H9 (cell line): ENCODE measurements at regions not wholly inside any gene's neighbourhood (a gene's known extent, or its start where the extent isn't known, plus 50 kb on each side); places are given as distances from the start of the nearest gene placed in this dataset.

Experiments
- DNase-seq: peaks from one replicate; pipeline ENCODE4 v3.0.0-alpha.2; 2017
- H2AFZ ChIP-seq: one replicate; pipeline ENCODE4 v1.6.1; 2013; ENCODE audit warnings: mild to moderate bottlenecking, low read length, control low read depth, moderate library complexity
- H2AK5ac ChIP-seq: 2 replicates; pipeline ENCODE4 v1.6.1; 2013; ENCODE audit warnings: low read length, control low read depth, mixed read lengths; ENCODE audit not compliant: insufficient read length
- H2BK120ac ChIP-seq: one replicate; pipeline ENCODE4 v1.6.1; 2013; ENCODE audit warnings: low read depth, mild to moderate bottlenecking, low read length, control low read depth, inconsistent platforms; ENCODE audit not compliant: poor library complexity, severe bottlenecking
- H2BK12ac ChIP-seq: 2 replicates; pipeline ENCODE4 v1.6.1; 2013; ENCODE audit warnings: low read length, control low read depth, mixed read lengths, low read depth; ENCODE audit not compliant: insufficient read length
- H2BK15ac ChIP-seq: 2 replicates; pipeline ENCODE4 v1.6.1; 2013; ENCODE audit warnings: low read depth, low read length, control low read depth
- H2BK20ac ChIP-seq: one replicate; pipeline ENCODE4 v1.6.1; 2013; ENCODE audit warnings: low read depth, mild to moderate bottlenecking, low read length, control low read depth, inconsistent platforms; ENCODE audit not compliant: poor library complexity, severe bottlenecking
- H2BK5ac ChIP-seq: 2 replicates; pipeline ENCODE4 v1.6.1; 2013; ENCODE audit warnings: low read length, control low read depth, mixed read lengths; ENCODE audit not compliant: insufficient read length
- H3K14ac ChIP-seq: 2 replicates; pipeline ENCODE4 v1.6.1; 2013; ENCODE audit warnings: low read length, control low read depth; ENCODE audit not compliant: insufficient read depth
- H3K18ac ChIP-seq: 2 replicates; pipeline ENCODE4 v1.6.1; 2013; ENCODE audit warnings: low read depth, mild to moderate bottlenecking, mixed read lengths, low read length, control low read depth; ENCODE audit not compliant: insufficient read length
- H3K23ac ChIP-seq: 2 replicates; pipeline ENCODE4 v1.6.1; 2013; ENCODE audit warnings: low read length, control low read depth, mixed read lengths, low read depth; ENCODE audit not compliant: insufficient read length
- H3K23me2 ChIP-seq: 2 replicates; pipeline ENCODE4 v1.6.1; 2013; ENCODE audit warnings: low read depth, mild to moderate bottlenecking, mixed read lengths, low read length, control low read depth; ENCODE audit not compliant: insufficient read length, poor library complexity, severe bottlenecking
- H3K27ac ChIP-seq: 2 replicates; pipeline ENCODE4 v1.5.1; 2013; ENCODE audit warnings: low read length, control low read depth, mixed read lengths, low read depth; ENCODE audit not compliant: insufficient read length
- H3K27me3 ChIP-seq: 2 replicates; pipeline ENCODE4 v1.6.1; 2013; ENCODE audit warnings: low read length, control low read depth, inconsistent platforms; ENCODE audit not compliant: insufficient read depth
- H3K4ac ChIP-seq: 2 replicates; pipeline ENCODE4 v1.6.1; 2013; ENCODE audit warnings: low read depth, mild to moderate bottlenecking, control low read depth, inconsistent platforms, low read length, moderate library complexity
- H3K4me1 ChIP-seq: 2 replicates; pipeline ENCODE4 v1.6.1; 2013; ENCODE audit warnings: low read length, control low read depth, inconsistent platforms; ENCODE audit not compliant: insufficient read depth
- H3K4me2 ChIP-seq: 2 replicates; pipeline ENCODE4 v1.6.1; 2013; ENCODE audit warnings: low read length, control low read depth, mixed read lengths; ENCODE audit not compliant: insufficient read length, insufficient read depth
- H3K56ac ChIP-seq: 2 replicates; pipeline ENCODE4 v1.6.1; 2013; ENCODE audit warnings: low read depth, mild to moderate bottlenecking, mixed read lengths, low read length, control low read depth; ENCODE audit not compliant: insufficient read length
- H3K79me1 ChIP-seq: 2 replicates; pipeline ENCODE4 v1.6.1; 2013; ENCODE audit warnings: low read depth, mild to moderate bottlenecking, moderate library complexity, low read length, control low read depth, inconsistent platforms; ENCODE audit not compliant: insufficient read depth, poor library complexity, severe bottlenecking
- H3K79me2 ChIP-seq: 2 replicates; pipeline ENCODE4 v1.6.1; 2013; ENCODE audit warnings: low read length, control low read depth, inconsistent platforms; ENCODE audit not compliant: insufficient read depth
- H3K9ac ChIP-seq: 2 replicates; pipeline ENCODE4 v1.6.1; 2013; ENCODE audit warnings: low read length, control low read depth, mixed read lengths; ENCODE audit not compliant: insufficient read length; ENCODE audit errors: extremely low read depth
- H3K9me3 ChIP-seq: one replicate; pipeline ENCODE4 v1.6.1; 2013; ENCODE audit warnings: low read depth, low read length, inconsistent platforms; ENCODE audit not compliant: control insufficient read depth
- H3T11ph ChIP-seq: one replicate; pipeline ENCODE4 v1.6.1; 2013; ENCODE audit warnings: mild to moderate bottlenecking, low read length, control low read depth, inconsistent platforms
- H4K20me1 ChIP-seq: one replicate; pipeline ENCODE4 v1.6.1; 2013; ENCODE audit not compliant: control insufficient read depth, insufficient read length, insufficient read depth
- H4K5ac ChIP-seq: 2 replicates; pipeline ENCODE4 v1.6.1; 2013; ENCODE audit warnings: low read depth, mild to moderate bottlenecking, mixed read lengths, low read length, control low read depth; ENCODE audit not compliant: insufficient read length
- H4K8ac ChIP-seq: replicated peaks from 2 replicates; pipeline ENCODE4 v1.6.1; 2013; ENCODE audit warnings: low read length, control low read depth, mixed read lengths, low read depth; ENCODE audit not compliant: insufficient read length
- H4K91ac ChIP-seq: 2 replicates; pipeline ENCODE4 v1.6.1; 2013; ENCODE audit warnings: low read depth, mild to moderate bottlenecking, moderate library complexity, mixed read lengths, low read length, control low read depth; ENCODE audit not compliant: insufficient read length
- H3K27ac Mint-ChIP-seq, 3 experiments: 2 replicates in 2 of 3; 3 replicates in 1 of 3; pipeline ENCODE4 v1.8.0; 2020 to 2021; ENCODE audit warnings: mixed read lengths in 3 of 3, mild to moderate bottlenecking in 1 of 3, moderate library complexity in 1 of 3
- H3K27me3 Mint-ChIP-seq: 2 replicates; pipeline ENCODE4 v1.8.0; 2021; ENCODE audit warnings: low read depth, mild to moderate bottlenecking, moderate library complexity, mixed read lengths
- H3K36me3 Mint-ChIP-seq, 3 experiments: 2 replicates in 2 of 3; 3 replicates in 1 of 3; pipeline ENCODE4 v1.8.0; 2020 to 2021; ENCODE audit warnings: low read depth in 3 of 3, mixed read lengths in 3 of 3; ENCODE audit not compliant: insufficient read depth in 1 of 3
- H3K4me1 Mint-ChIP-seq, 2 experiments: 2 replicates each; pipeline ENCODE4 v1.8.0; 2020; ENCODE audit warnings: mixed read lengths in 2 of 2
- H3K4me3 Mint-ChIP-seq, 2 experiments: 2 replicates in 1 of 2; 3 replicates in 1 of 2; pipeline ENCODE4 v1.8.0; 2020 to 2021; ENCODE audit warnings: mild to moderate bottlenecking in 2 of 2, mixed read lengths in 2 of 2, moderate library complexity in 1 of 2
- H3K9me3 Mint-ChIP-seq, 2 experiments: 2 replicates in 1 of 2; 3 replicates in 1 of 2; pipeline ENCODE4 v1.8.0; 2020; ENCODE audit warnings: mild to moderate bottlenecking in 2 of 2, mixed read lengths in 2 of 2, moderate library complexity in 1 of 2
- CTCF ChIP-seq: fragments of 200-600 bp; sonication (generic); conservative IDR thresholded peaks from 3 replicates; pipeline ENCODE4 v1.8.0; 2021; ENCODE audit warnings: antibody characterized with exemption, mild to moderate bottlenecking
- WGBS: extraction: QIAGEN DNeasy Blood & Tissue Kit; methylation state at CpG from one replicate; pipeline ENCODE4 v1.1.7; 2013; ENCODE audit warnings: missing lambda C conversion rate, low lambda C conversion rate, mixed read lengths; ENCODE audit not compliant: insufficient read length; ENCODE audit errors: extremely low coverage; 5-methylcytosine and 5-hydroxymethylcytosine counted together

- DNase-seq, result no peak
- H3K27me3 ChIP-seq, result no peaks in the 10 kb centered on the region; the same call in 1 of the 2 replicates
- peaks cover 6 to 10% of the 10 kb centered on the region in 2 experiments; a peak in 3 of 4 replicates for H3K4me1 Mint-ChIP-seq
These were observed 84.4 kb downstream of the ARF6 start for GRCh38 chr14:49977126-49977841.

More at GRCh38 chr14:49977126-49977841, 84.4 kb downstream of the ARF6 start:
- H3K4me2 ChIP-seq, result no peak overlapping the region
- TF ChIP-seq CTCF, result no peak
- H3K9me3 Mint-ChIP-seq, result no peaks in the 10 kb centered on the region
- H3K18ac ChIP-seq, result no peak overlapping the region
- H2AK5ac ChIP-seq, result no peak overlapping the region
- H3K9me3 ChIP-seq, result no peaks in the 10 kb centered on the region
- H3K4ac ChIP-seq, result no peak overlapping the region
- no peak overlapping the region for H2BK15ac ChIP-seq
- H3K27me3 Mint-ChIP-seq, result no peaks in the 10 kb centered on the region; the same call in 1 of the 2 replicates
- H3K4me1 ChIP-seq, result no peaks in the 10 kb centered on the region; the same call in 1 of the 2 replicates
- H3K4me3 Mint-ChIP-seq, result no peak overlapping the region
- no peak overlapping the region for H2AFZ ChIP-seq
- H3K79me1 ChIP-seq, result no peaks in the 10 kb centered on the region
- H4K91ac ChIP-seq, result no peak overlapping the region
- no peak overlapping the region for H2BK12ac ChIP-seq
- no peak overlapping the region for H3K14ac ChIP-seq
- H3K27ac ChIP-seq, result no peak overlapping the region
- no peak overlapping the region for H3K56ac ChIP-seq
- no peak overlapping the region for H4K8ac ChIP-seq
- H3K27ac Mint-ChIP-seq, result no peak overlapping the region
- no peaks in the 10 kb centered on the region for H3K23me2 ChIP-seq
- H2BK120ac ChIP-seq, result no peak overlapping the region
- WGBS, result no CpG with 5 or more reads among the region's 5 CpGs
- H3K36me3 Mint-ChIP-seq, result no peaks in the 10 kb centered on the region
- H3K23ac ChIP-seq, result no peak overlapping the region
- H4K20me1 ChIP-seq, result no peaks in the 10 kb centered on the region
- no peak overlapping the region for H3T11ph ChIP-seq
- no peak overlapping the region for H2BK5ac ChIP-seq
- H3K79me2 ChIP-seq, result no peaks in the 10 kb centered on the region
- no peak overlapping the region for H4K5ac ChIP-seq
- H3K9ac ChIP-seq, result no peak overlapping the region
- no peak overlapping the region for H2BK20ac ChIP-seq
